Chondrocyte (in vitro differentiated cells): ENCODE measurements at regions not wholly inside any gene's neighbourhood (a gene's known extent, or its start where the extent isn't known, plus 50 kb on each side); places are given as distances from the start of the nearest gene placed in this dataset.

ENCODE experiments used
- DNase-seq: peaks from one replicate; pipeline ENCODE4 v3.0.0; 2021; ENCODE audit warnings: mixed read lengths, low spot score
- H3K27ac Mint-ChIP-seq: one replicate; pipeline ENCODE4 v1.8.0; 2021; ENCODE audit warnings: mild to moderate bottlenecking, moderate library complexity, mixed read lengths; ENCODE audit not compliant: unreplicated experiment
- H3K27me3 Mint-ChIP-seq: 2 replicates; pipeline ENCODE4 v1.8.0; 2021; ENCODE audit warnings: low read depth, mixed read lengths
- H3K36me3 Mint-ChIP-seq: 2 replicates; pipeline ENCODE4 v1.8.0; 2021; ENCODE audit warnings: low read depth, mixed read lengths
- H3K4me1 Mint-ChIP-seq: 2 replicates; pipeline ENCODE4 v1.8.0; 2021; ENCODE audit warnings: low read depth, mild to moderate bottlenecking, mixed read lengths
- H3K4me3 Mint-ChIP-seq: one replicate; pipeline ENCODE4 v1.8.0; 2021; ENCODE audit warnings: mild to moderate bottlenecking, moderate library complexity, mixed read lengths; ENCODE audit not compliant: unreplicated experiment
- H3K9me3 Mint-ChIP-seq: 2 replicates; pipeline ENCODE4 v1.8.0; 2021; ENCODE audit warnings: low read depth, mixed read lengths
- CTCF ChIP-seq: fragments of 200-600 bp; sonication (generic); IDR thresholded peaks from 2 replicates; pipeline ENCODE4 v1.5.0; 2021; ENCODE audit warnings: antibody characterized with exemption, mild to moderate bottlenecking, moderate library complexity

- Mint-ChIP-seq H3K9me3 (no peaks in the 10 kb centered on the region), H3K27me3 (no peaks in the 10 kb centered on the region), H3K4me1 (no peaks in the 10 kb centered on the region), H3K36me3 (no peaks in the 10 kb centered on the region), H3K27ac (no peak overlapping the region), H3K4me3 (no peak overlapping the region)
- DNase-seq, result no peak
- TF ChIP-seq CTCF, result no peak
Observed at GRCh38 chr2:9681427-9681817, 50.6 kb upstream of the YWHAQ start.

GRCh38 chr2:9685637-9686036, 54.8 kb upstream of the YWHAQ start:
- Mint-ChIP-seq H3K27ac (no peak overlapping the region), H3K4me1 (no peaks in the 10 kb centered on the region), H3K36me3 (no peaks in the 10 kb centered on the region), H3K27me3 (no peaks in the 10 kb centered on the region), H3K9me3 (no peaks in the 10 kb centered on the region), H3K4me3 (no peak overlapping the region)
- DNase-seq, result no peak
- no peak for TF ChIP-seq CTCF

- H3K4me1 Mint-ChIP-seq, result no peaks in the 10 kb centered on the region
- no peaks in the 10 kb centered on the region for H3K36me3 Mint-ChIP-seq
- TF ChIP-seq CTCF, result no peak
- H3K27me3 Mint-ChIP-seq, result no peaks in the 10 kb centered on the region
- H3K4me3 Mint-ChIP-seq, result no peak overlapping the region
- H3K27ac Mint-ChIP-seq, result no peak overlapping the region
- no peak for DNase-seq
- no peaks in the 10 kb centered on the region for H3K9me3 Mint-ChIP-seq
Observed at GRCh38 chr2:9686061-9686460, 55.3 kb upstream of the YWHAQ start.

GRCh38 chr2:9690252-9690651, 59.5 kb upstream of the YWHAQ start:
- Mint-ChIP-seq H3K4me1 (peaks cover 13% of the 10 kb centered on the region), H3K9me3 (no peaks in the 10 kb centered on the region), H3K4me3 (no peak overlapping the region), H3K27me3 (no peaks in the 10 kb centered on the region), H3K27ac (no peak overlapping the region), H3K36me3 (no peaks in the 10 kb centered on the region)
- no peak for DNase-seq
- TF ChIP-seq CTCF, result no peak

- no peaks in the 10 kb centered on the region for H3K36me3 Mint-ChIP-seq
- no peak for TF ChIP-seq CTCF
- H3K27me3 Mint-ChIP-seq, result no peaks in the 10 kb centered on the region
- peaks cover 13% of the 10 kb centered on the region for H3K4me1 Mint-ChIP-seq
- H3K4me3 Mint-ChIP-seq, result no peak overlapping the region
- no peaks in the 10 kb centered on the region for H3K9me3 Mint-ChIP-seq
- no peak for DNase-seq
- H3K27ac Mint-ChIP-seq, result no peak overlapping the region
Observed at GRCh38 chr2:9690716-9691498, 60.1 kb upstream of the YWHAQ start.
